Left hindlimb (tissue), 1 donor: ENCODE measurements at regions not wholly inside any gene's neighbourhood (a gene's known extent, or its start where the extent isn't known, plus 50 kb on each side); places are given as distances from the start of the nearest gene placed in this dataset.

Source experiments
- DNase-seq: peaks from one replicate; pipeline ENCODE4 v3.0.0-alpha.2; 2018

DNA sequence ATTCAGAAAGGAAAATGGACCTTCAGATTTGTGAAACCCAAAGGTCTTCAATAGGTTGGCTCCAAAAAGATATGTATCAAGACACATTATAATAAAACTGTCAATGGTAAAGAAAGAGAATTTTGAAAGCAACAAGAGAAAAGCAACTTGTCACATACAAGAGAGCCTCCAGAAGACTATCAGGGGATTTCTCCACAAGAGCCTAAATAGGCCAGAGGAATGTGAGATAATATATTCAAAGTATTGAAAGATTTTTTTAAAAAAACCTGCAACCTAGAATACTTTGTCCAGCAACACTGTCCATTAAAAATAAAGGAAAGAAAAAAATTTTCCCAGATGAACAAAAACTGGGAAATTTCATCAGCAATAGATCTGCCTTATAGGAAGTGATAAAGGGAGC is 869.6 kb upstream of the ADGRL2 start:
- no peak for DNase-seq

DNA sequence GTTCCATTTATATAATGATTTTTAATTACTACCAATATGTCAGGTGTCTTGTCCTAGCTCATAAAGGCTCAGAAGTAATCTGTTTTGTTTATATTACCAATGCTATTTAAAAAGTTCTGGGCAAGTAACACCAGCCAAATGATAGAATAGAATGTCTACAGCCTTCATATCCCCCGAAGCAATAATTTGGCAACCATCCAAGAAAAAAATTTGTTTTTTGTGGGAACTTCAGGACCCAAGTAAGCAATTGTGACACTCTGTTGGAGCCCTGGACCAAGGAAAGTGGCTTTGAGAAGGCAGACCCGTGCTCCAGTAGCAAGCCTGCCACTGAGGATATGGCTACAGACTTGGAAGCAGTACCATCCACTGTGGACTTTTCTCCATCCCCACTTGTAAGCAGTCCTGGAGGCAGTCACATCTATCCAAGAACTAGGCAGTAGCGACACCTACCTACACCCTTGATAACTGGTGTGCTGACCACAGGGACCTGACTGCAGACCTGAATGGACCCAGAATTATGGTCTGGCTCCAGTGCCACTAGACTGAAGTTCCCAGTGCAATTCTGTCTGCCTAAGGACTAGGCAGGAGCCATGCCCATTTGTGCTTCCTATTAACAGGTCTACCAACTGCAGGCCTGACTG is 870.7 kb upstream of the ADGRL2 start:
- no peak for DNase-seq

DNA sequence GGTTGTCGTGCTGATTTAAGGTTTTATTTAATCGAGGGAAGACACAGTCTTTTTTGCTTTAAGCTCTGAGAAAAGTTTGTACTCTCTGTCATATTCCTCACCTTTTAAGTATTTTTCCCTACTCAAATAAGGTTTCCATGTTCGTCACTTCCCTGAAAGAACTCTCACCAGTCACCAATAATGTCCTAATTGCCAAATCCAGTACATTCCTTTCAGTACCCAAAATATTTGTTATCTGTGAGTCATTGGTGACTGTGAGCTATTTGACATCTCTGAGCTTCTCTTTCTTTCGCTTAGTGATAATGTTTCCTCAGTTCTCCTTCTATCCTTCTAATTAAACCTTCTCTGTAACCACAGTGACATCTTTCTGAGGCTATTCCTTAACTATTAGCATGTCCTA is 874.2 kb upstream of the ADGRL2 start:
- DNase-seq: no peak

DNA sequence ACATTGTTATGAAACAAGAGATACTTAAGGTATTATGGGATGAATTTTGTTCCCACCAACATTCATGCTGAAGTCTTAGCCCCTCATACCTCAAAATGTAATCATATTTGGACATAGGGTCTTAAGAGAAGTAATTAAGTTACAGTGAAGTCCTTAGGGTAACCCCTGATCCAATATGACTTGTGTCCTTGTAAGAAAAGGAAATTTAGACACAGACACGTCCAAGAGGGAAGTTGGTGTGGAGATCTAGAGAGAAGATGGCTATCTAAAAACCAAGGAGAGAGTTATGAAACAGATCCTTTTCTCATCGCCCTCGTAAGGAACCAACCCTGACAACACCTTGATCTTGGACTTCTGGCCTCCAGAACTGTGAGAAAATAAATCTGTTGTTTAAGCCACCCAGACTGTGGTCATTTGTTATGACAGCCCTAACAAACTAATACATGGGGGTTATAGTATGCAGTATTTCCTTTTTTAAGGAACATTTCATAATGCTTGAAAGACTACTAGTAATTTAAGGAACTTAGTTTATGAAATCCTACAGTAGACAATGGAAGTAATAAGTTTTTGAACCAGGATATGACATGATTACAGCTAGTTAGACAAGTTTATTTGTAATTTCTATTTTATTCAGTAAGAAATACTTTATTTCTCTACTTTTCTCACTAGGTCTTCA is 875.5 kb upstream of the ADGRL2 start:
- DNase-seq: no peak

DNA sequence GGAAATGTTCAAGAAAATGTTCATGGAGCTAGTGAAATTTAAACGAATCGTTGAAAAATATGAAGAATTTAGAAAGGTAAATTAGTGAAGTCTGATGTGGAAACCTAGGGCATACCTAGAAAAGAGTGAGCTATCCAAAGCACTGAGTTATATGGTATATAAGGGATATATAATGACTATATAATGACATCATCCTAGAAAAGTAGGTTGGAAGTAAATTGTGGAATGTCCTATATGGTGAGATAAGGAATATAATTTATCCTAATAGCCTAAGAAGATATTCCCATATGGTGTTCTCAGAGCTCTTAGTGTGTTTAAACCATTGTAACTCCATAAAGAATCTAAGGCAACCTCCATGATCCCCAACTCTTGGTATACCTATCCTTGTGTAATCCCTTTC is 876.4 kb upstream of the ADGRL2 start:
- DNase-seq: no peak

DNA sequence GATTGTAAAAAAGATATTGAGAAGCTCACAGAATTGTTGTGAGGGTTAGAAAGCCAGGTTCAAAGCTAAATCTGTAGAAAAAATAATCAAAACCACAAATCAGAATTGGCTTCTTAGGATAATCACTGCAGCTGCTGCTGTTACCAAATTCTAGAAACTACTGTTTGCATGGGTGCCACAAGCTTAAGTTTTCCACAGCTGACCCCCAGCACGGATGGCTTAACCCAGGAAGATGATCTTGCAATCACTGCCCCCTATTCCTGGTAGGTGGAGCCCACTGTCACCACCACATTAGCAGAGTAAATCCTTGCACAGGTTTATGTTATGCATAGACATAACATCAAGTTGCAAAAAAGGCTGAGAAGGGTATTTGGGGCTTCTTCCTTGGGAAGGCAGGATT is 877.8 kb upstream of the ADGRL2 start:
- DNase-seq: no peak

DNA sequence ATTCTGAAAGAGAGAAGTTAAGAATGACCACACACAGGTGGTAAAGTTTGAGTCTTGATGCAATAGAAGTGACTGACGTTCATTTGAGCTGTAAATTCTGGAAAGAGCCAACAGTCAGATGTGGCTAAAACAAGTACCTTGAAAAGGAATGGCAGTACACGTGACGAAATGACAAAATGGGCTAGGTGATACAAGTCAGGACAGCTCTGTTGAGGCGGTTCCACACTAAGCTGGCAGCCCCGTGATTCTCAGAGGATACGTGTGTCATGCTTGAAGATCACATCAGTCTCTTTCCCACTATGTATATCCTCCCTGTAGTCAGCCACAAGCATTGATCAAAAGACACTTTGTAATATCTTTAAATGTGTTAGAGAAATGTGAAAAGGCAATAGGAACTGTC is 881.3 kb upstream of the ADGRL2 start:
- DNase-seq: no peak

DNA sequence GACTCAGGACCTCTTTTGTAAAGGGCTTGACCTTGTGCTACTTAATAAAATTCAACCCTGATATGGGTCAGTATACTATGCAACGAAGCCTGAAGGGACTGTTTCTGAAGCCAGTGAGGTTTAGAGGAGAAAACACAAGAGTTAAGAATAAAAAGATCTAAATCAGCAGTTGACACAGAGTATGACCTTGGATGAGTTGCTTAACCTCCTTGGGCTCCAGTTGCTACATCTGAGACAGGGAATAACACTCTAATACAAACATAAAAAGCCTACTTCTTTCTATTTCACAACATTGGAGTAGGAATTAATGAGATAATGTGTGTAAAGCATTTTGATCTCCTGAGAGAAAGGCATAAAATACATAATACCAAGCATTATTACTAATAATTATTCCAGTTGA is 882.4 kb upstream of the ADGRL2 start:
- DNase-seq: no peak

DNA sequence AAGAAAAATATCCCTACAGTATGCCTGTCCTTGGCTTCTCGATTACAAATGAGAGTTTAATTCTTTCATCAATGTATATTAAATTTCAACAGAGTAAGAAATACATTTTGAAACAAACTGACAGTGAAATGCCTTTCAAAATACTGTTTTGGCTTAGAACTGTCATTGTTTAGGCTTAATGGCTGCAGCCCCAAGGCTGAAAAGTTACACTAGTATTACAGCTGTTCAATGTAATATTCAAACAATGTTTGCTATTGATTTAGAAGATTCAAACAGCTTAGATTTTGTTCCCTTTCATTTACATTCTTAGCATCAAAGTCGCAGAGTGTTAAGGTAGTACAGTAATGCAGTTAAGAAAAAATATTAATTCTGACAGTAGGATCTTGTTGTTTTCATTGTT is 882.9 kb upstream of the ADGRL2 start:
- DNase-seq: no peak

DNA sequence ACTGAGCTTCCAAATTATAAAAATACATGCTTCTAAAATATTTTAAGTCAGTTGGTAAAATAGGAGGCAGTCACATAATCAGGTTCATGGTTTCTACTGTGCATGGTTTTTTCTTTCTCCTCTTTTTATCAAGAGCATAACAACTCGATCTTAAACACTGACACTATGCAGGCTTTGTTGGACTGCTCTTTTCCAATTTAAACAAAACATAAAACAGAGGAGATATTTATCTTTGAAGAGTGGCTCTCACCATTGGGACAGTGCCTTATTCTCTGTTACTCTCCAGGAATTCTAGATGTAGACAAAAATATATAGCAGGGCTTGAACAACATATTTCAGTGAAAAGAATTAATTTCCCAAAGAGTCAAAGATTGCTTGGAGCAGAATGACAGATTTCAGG is 883.5 kb upstream of the ADGRL2 start:
- no peak for DNase-seq

DNA sequence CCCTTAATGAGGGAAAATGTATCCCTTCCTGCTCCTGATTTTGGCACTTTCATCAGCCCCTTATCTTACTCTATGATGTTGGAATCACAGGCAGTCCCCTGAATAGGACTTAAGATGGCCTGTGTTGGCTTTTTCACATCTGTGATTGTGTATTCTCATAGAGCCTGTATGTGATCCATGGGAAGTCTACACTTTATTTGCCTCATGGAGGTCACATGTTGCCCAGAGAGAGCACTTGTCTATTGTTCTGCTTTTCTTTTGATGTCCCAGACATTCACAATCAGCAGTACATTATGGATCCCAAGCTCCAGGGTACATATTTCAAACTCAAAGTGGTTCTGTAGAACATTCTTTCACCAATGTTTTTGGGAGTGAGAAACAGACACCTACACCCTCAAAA is 885.2 kb upstream of the ADGRL2 start:
- no peak for DNase-seq

DNA sequence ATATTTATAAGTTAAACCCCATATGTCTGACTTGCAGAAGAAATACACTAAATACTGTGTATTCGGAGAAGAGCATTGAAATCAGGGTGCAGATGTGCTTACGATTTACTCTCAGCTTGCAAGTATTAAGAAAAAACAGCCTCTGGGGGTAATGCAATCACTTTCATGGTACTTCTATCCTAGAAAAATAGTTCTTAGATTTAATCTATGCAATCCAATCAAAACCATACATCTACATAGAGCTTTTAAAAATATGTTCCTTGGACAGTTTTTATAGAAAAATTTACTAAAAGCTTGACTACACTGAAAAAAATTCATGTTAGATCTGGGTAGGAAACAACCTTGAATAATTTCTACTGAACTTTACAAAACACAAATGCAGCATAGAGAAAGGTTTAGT is 890.3 kb upstream of the ADGRL2 start:
- DNase-seq: no peak

DNA sequence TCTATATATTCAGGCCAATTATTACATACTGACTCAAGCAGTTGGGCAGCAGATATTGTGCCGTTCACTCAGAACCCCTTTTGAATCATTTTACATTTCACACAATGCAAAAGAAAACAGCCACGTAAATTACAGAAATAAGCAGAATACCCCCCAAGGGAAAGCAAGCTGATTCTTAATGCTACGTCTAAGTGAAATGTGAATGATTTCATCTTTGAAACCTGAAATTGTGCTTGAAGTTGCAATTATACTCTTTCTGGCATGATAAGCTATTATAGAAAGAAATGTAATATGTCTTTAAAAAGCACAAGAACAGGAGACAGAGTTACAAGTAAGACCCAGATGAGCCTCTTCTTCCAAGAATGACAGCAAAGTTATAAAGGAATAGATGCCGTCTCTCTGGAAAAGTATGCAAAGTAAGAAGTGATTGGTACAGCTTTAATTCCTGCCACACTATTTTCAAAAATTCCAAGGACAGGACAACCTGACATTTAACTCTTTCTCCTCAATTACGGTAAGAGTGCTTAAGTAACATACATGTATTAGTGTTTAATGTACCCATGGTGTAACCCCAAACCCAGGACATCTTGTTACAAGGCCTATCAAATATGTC is 891.5 kb upstream of the ADGRL2 start:
- DNase-seq: no peak

DNA sequence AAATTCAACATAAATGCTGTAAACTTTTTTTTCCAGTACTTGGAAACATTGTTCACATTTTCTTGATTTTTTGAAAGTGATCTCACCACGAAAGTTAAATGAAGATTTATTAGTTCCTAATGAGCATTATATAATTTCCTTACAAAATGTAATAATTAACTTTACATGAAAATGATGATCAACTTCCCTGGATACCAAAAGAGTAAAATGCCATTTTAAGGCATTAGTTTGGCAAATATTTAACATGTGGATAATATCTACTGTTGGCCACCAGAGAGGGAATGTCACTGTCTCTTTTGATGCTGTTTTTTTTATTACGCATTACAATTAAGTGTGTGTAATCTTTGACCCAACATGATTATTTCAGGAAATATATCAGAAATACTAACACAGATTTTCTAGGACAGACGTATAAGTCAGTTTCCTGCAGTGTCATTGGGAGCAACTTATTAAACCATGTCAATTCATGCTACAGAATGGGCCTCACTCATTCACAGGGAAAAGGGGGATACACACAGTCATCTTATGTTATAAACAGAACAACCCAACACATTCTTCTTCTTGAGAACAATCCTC is 903.9 kb upstream of the ADGRL2 start:
- DNase-seq: no peak

DNA sequence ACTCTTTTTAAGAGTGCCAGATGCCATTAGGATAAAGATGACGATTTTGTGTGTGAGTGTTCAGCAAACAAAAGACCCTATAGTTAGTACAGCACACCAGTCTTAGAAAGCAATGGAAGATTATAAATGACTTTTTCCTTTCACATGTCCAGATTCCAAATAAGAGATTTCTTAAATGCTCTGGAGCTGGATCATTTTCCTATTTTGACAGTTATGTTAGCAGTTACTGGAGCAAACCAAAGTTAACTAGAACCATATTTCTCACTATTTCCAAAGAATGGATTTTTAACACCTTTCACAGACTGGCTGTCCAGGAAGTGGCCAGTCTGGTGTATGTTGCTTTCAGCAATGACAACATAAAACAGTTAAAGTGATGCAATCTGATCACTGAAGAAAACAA is 905.8 kb upstream of the ADGRL2 start:
- DNase-seq: no peak

DNA sequence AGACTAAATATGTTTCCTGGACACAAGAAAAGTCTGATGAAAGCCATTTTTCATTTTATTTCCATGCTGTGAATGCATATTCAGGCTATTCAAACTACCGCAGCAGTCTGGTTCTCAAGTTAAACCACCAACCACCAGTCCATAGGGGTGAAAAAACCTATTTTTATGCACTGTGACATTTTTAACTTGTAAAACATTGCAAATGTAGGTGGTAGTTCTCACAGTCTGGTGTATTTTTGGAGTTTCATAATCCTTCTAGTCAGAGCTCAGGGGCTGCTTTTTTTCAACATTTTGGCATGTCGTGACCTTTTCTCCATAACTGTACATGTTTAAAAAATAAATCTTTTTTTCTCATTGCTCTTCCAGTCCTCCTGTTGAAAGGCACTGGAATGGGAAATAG is 907.6 kb upstream of the ADGRL2 start:
- DNase-seq: no peak

DNA sequence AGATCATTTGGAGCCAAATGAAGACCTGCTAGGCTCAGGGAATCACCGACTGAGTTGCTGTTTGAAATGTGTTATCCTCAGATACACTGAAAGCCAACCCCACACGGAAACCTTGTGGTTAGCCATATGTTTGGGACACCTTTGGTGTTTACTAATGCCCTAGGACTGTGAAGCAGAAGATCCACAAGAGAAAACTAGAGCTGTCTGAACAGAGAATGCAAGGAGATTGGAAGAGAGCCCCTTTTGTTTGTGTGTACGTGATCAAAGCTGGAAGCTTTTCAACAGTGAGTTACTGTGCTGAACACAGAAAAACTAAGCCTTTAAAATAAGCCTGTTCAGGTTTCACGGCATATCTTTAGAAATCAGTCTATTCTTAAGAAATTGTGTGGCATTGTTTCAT is 908.2 kb upstream of the ADGRL2 start:
- no peak for DNase-seq

DNA sequence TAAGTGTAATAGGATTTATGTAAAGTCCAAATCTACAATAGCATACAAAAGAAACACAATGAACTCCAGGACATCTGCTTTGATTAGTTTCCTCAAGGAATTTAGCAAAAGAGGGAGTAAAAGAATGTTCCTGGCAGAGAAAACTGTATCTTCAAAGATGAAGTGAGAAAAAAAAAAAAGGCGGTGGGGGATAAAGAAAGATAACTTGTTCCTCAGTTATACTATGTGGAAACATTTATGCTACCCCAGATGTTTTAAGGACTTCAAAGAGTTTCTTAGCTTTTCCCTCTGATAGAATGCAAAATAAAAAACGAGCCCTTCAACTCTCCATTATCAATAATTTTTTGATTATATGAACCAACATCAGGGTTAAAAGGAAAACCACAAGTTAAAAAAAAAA is 908.9 kb upstream of the ADGRL2 start:
- no peak for DNase-seq

DNA sequence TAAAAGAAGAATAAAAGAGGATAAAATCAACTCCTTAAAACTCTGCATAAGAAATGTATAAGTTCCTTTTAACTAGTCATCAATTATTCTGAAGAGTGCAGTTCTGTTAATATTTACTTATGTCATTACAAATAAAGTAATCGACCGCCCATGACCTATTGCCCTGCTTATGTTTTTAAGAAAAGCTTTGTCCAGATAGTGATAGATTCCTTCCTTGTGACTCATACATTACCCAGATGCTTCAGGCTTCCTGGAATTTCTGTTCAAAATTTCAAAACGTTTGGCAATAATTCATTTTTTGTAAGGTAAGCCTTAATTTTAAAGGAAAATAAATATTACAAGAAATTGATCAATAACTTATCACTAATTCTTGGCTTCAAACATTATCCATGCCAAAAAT is 918.2 kb upstream of the ADGRL2 start:
- DNase-seq: no peak

DNA sequence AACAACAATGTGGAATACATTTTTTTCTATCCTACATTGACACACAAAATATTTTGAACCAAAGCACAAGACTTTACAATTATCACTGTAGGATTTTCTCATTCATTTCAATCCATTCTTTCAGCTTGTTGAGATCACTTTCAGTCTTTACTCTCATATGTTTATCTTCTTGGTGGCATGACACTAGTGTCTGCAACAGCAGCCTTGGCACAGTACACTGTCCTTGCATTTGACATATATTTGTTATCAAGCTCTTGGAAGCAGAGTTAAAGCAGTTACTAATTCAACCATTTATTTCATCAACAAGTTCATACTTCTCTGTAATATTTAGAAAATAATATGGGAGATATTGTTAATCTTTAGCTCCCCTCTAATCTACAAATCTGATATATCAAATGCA is 922.4 kb upstream of the ADGRL2 start:
- no peak for DNase-seq

DNA sequence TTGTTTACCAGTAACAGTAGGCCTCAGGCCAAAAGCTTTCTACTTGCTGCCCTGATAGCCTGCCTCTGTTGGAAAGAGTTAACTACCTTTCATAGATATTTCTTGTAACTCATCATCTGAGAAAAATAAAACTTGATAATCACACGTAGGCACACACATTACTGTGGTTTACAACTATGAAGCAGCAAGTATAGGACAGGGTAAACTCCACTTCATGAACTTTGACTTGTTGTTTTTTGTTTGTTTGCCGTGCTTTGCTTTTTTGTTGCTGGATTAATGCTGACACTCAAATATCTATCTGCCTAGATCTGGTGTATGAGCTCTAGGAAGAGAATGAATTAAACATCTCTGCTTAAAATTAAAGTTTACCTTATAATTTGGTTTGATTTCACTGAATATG is 924.7 kb upstream of the ADGRL2 start:
- no peak for DNase-seq

DNA sequence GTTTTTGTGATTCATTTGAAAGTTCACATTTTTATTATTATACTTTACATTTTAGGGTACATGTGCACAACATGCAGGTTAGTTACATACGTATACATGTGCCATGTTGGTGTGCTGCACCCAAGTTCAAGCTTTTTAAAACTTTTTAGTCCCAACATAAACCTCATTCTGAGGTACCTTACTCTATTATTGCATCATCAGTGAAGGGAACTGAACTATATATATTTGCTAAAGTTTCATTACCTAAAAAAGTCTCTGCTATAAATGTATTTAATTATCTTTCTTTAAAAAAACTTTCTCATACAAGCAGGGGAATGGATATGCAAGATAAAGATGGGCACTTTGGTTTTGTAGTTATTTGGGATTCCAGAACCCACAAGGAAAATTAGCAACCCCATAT is 931.4 kb upstream of the ADGRL2 start:
- DNase-seq: no peak

DNA sequence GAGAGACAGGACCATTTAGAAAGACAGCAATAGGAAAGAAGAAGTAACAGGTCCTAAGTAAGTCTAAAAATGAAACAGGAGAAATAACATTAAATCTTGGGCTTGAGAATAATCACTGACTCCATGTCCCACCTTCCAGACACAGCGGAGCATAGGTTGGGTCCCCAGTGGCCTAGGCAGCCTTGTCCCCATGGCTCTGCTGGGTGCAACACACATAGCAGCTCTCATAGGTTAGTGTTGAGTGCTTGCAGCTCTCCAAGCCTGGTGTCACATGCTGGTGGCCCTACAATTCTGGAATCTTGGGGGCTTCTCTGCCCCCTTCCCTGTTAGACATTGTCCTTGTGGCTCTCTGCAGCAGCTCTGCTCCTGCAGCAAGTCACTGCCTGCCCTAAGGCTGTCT is 952.8 kb upstream of the ADGRL2 start:
- no peak for DNase-seq

DNA sequence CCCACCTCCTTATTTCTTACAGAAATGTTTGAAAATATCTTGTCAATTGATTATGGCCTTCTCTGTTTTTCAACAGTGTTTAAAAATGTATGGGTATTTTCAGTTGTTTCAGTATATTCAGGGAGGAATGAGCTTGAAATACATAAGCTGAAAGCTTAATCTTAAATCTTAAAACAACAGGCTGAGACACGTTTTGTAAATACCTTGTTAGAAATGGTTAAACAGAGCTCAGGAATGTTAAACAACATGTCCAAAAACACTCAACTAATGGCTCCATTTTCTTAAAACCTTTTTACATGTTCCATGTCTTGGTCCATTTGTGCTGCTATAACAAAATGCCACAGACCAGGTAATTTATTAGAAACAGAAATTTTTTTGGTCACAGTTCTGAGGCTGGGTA is 953.8 kb upstream of the ADGRL2 start:
- no peak for DNase-seq

DNA sequence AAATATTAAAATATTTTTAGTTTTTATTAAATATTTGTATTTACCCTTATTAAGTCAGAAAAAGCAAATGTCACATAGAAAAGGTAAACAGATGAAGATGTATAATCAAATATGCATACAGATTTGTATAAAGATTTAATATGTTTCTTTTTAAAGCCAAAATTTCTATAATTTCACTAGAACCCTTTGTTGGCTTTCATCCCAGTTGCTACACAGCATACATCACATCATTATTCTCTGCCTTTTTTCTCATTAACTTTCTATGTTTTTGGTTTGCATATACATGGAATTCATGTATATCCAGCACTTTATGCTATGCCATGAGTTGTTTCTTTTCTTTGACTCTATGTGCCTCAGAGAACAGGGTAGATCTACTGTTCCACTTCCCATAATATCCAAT is 957.9 kb upstream of the ADGRL2 start:
- no peak for DNase-seq
